ENCODE measurements at regions not wholly inside any gene's neighbourhood (a gene's known extent, or its start where the extent isn't known, plus 50 kb on each side); places are given as distances from the start of the nearest gene placed in this dataset.

GRCh38 chr6:80466981-80467380 lies 360.5 kb downstream of the BCKDHB start:
- no peak for TF ChIP-seq CTCF (IDR thresholded peaks at IDR 0.05; ENCODE audit: low read depth, low read length)
- no peak for TF ChIP-seq EZH2phosphoT487 (IDR thresholded peaks at IDR 0.05; ENCODE audit: low read depth)
